HepG2 (cell line): ENCODE measurements at regions not wholly inside any gene's neighbourhood (a gene's known extent, or its start where the extent isn't known, plus 50 kb on each side); places are given as distances from the start of the nearest gene placed in this dataset.

Experiments used
- ATAC-seq: fragments of 200-7000 bp; cut with Tn5 transposase; 3 replicates; pipeline ENCODE4 v1.9.1; 2020; ENCODE audit warnings: mild to moderate bottlenecking, moderate library complexity
- BruUV-seq: library from RNA; stranded (reverse); fragments of 400-500 nt; replicated peaks from 2 replicates; lab custom pipeline; 2021; lab: Mats Ljungman, UMichigan
- CTCF ChIA-PET: fragments of 300-600 bp; formaldehyde crosslinking; extraction: SDS; loops from one replicate; lab custom pipeline; 2021; ENCODE audit warnings: low total read pairs, inconsistent platforms, low intra/inter-chr PET ratio; lab: Yijun Ruan, JAX
- POLR2A ChIA-PET: fragments of 350-600 bp; sonication (Branson Sonifier 250); formaldehyde crosslinking; loops from one replicate; lab custom pipeline; 2020; ENCODE audit warnings: antibody characterized with exemption, inconsistent platforms; lab: Yijun Ruan, JAX
- DNase-seq: peaks from one replicate; pipeline ENCODE4 v3.0.0-alpha.2; 2015; ENCODE audit warnings: low spot score
- FAIRE-seq: peaks from 3 replicates; lab custom pipeline; 2011; peaks lifted over from hg19 to GRCh38; lab: Jason Lieb, UNC
- H2AFZ ChIP-seq: one replicate; pipeline ENCODE4 v1.6.1; 2011; ENCODE audit warnings: low read length, inconsistent platforms
- H3K27ac ChIP-seq: fragments of 300-600 bp; 3 replicates; pipeline ENCODE4 v1.8.0; 2011; ENCODE audit warnings: mixed run types, mild to moderate bottlenecking, mixed read lengths, low read length, inconsistent platforms; ENCODE audit not compliant: insufficient read depth; ENCODE audit errors: extremely low read length
- H3K27me3 ChIP-seq, 2 experiments: fragments of 200-600 bp in 1 of 2; 2 replicates in 1 of 2; 3 replicates in 1 of 2; pipeline versions ENCODE4 v1.6.0 to v1.8.0; 2011; ENCODE audit warnings: low read length in 2 of 2, mild to moderate bottlenecking in 2 of 2, moderate library complexity in 2 of 2, inconsistent platforms in 1 of 2; ENCODE audit not compliant: insufficient read depth in 2 of 2, control insufficient read depth in 1 of 2
- H3K36me3 ChIP-seq, 2 experiments: fragments of 200-600 bp in 1 of 2; replicated peaks in 1 of 2; 2 replicates in 1 of 2; 3 replicates in 1 of 2; pipeline versions ENCODE4 v1.5.1 to v1.8.0; 2011; ENCODE audit warnings: low read length in 2 of 2, inconsistent platforms in 1 of 2; ENCODE audit not compliant: insufficient read depth in 2 of 2, control insufficient read depth in 1 of 2
- H3K4me1 ChIP-seq: 2 replicates; pipeline ENCODE4 v1.5.1; 2012; ENCODE audit warnings: low read length, inconsistent platforms; ENCODE audit not compliant: insufficient read depth
- H3K4me2 ChIP-seq: 2 replicates; pipeline ENCODE4 v1.6.0; 2011; ENCODE audit warnings: low read depth, low read length, inconsistent platforms
- H3K4me3 ChIP-seq, 3 experiments: fragments of 200-600 bp in 1 of 3; sonication (generic), shearing (Covaris generic) in 1 of 3; replicated peaks in 1 of 3; 2 replicates each; pipeline ENCODE4 v1.5.1; 2011 to 2016; ENCODE audit warnings: low read length in 3 of 3, inconsistent platforms in 2 of 3, low read depth in 2 of 3, mild to moderate bottlenecking in 2 of 3, control low read depth in 1 of 3, mixed read lengths in 1 of 3; ENCODE audit not compliant: insufficient read depth in 1 of 3
- H3K79me2 ChIP-seq: one replicate; pipeline ENCODE4 v1.6.1; 2011; ENCODE audit warnings: low read length, inconsistent platforms; ENCODE audit not compliant: insufficient read depth
- H3K9ac ChIP-seq: 2 replicates; pipeline ENCODE4 v1.6.0; 2011; ENCODE audit warnings: mild to moderate bottlenecking, low read depth, low read length, inconsistent platforms; ENCODE audit not compliant: insufficient read depth
- H3K9me3 ChIP-seq: 2 replicates; pipeline ENCODE4 v1.5.1; 2012; ENCODE audit warnings: mild to moderate bottlenecking, low read length
- H4K20me1 ChIP-seq: 2 replicates; pipeline ENCODE4 v1.6.0; 2011; ENCODE audit warnings: inconsistent platforms, mild to moderate bottlenecking, low read length, moderate library complexity; ENCODE audit not compliant: insufficient read depth
- AHDC1 ChIP-seq: sonication (generic); formaldehyde crosslinking; IDR thresholded peaks from 2 replicates; pipeline ENCODE4 v1.5.1; 2020; ENCODE audit warnings: mild to moderate bottlenecking, missing genetic modification reagents, borderline replicate concordance
- CEBPB ChIP-seq: IDR thresholded peaks from 2 replicates; pipeline ENCODE4 v1.6.1; 2011; ENCODE audit warnings: low read depth, low read length, improper control_type of control experiment, borderline replicate concordance
- EP300 ChIP-seq, 3 experiments: sonication (generic) in 1 of 3; formaldehyde crosslinking in 1 of 3; IDR thresholded peaks; 2 replicates each; pipeline versions ENCODE4 v1.5.1 to v1.6.1; 2011 to 2020; ENCODE audit warnings: low read depth in 2 of 3, low read length in 2 of 3, borderline replicate concordance in 1 of 3, improper control_type of control experiment in 1 of 3, mild to moderate bottlenecking in 1 of 3, missing genetic modification reagents in 1 of 3, moderate library complexity in 1 of 3
- HNF4A ChIP-seq: sonication (generic); formaldehyde crosslinking; IDR thresholded peaks from 2 replicates; pipeline ENCODE4 v1.4.0; 2020; ENCODE audit warnings: missing genetic modification reagents
- HNF4G ChIP-seq, 2 experiments: sonication (generic) in 1 of 2; formaldehyde crosslinking in 1 of 2; IDR thresholded peaks; 2 replicates each; pipeline versions ENCODE4 v1.4.0 to v1.6.1; 2011 to 2020; ENCODE audit warnings: borderline replicate concordance in 2 of 2, low read depth in 2 of 2, mild to moderate bottlenecking in 2 of 2, low read length in 1 of 2, missing genetic modification reagents in 1 of 2, moderate library complexity in 1 of 2
- PAXIP1 ChIP-seq: sonication (generic); formaldehyde crosslinking; conservative IDR thresholded peaks from 2 replicates; pipeline ENCODE4 v1.4.0; 2020; ENCODE audit warnings: mild to moderate bottlenecking, missing genetic modification reagents, moderate library complexity
- PHF5A ChIP-seq: IDR thresholded peaks from one replicate; pipeline ENCODE4 v1.6.1; 2018; ENCODE audit warnings: low read depth, missing genetic modification reagents; ENCODE audit not compliant: unreplicated experiment
- ZNF44 ChIP-seq: sonication (generic); formaldehyde crosslinking; IDR thresholded peaks from 2 replicates; pipeline ENCODE4 v1.5.1; 2020; ENCODE audit warnings: mild to moderate bottlenecking, missing genetic modification reagents
- ZNF83 ChIP-seq: sonication (generic); formaldehyde crosslinking; IDR thresholded peaks from 2 replicates; pipeline ENCODE4 v1.4.0; 2020; ENCODE audit warnings: missing genetic modification reagents, mild to moderate bottlenecking, borderline replicate concordance
- WGBS: methylation state at CpG from one replicate; pipeline ENCODE4 v1.1.6; 2017; ENCODE audit warnings: low lambda C conversion rate; 5-methylcytosine and 5-hydroxymethylcytosine counted together
- in situ Hi-C: cut with HindIII; loops from 2 replicates; pipeline ENCODE4 v1.10.0; 2017; ENCODE audit warnings: low pct_unique_long_range_greater_than_20kb; ENCODE audit not compliant: extremely low pct_ligation_motif_present
- intact Hi-C: fragments of 100-400 bp; cut with micrococcal nuclease; formaldehyde crosslinking; loops from one replicate; pipeline ENCODE4 v1.10.0; 2022; ENCODE audit not compliant: unreplicated experiment

GRCh38 chr18:2171840-2172625 is 399.3 kb downstream of the METTL4 start:
- Histone ChIP-seq H3K79me2 (no peaks in the 10 kb centered on the region), H3K4me2 (peak overlapping the region; percentile 25), H2AFZ (no peak overlapping the region), H4K20me1 (no peaks in the 10 kb centered on the region), H3K4me3 (no peak overlapping the region), H3K27me3 (no peaks in the 10 kb centered on the region; a peak in 1 of 5 replicates), H3K36me3 (no peaks in the 10 kb centered on the region), H3K4me1 (peaks cover 37% of the 10 kb centered on the region), H3K9me3 (no peaks in the 10 kb centered on the region), H3K27ac (no peak overlapping the region), H3K9ac (no peak overlapping the region)
- FAIRE-seq: peak; percentile 4
- no TSS peak for BruUV-seq
- peak; percentile 96 for ATAC-seq
- peak; percentile 12 for DNase-seq
- in situ Hi-C loops (no loop called here), intact Hi-C loops (no loop called here)
- ChIA-PET CTCF (no interaction called here), POLR2A (no interaction called here)
- TF ChIP-seq AHDC1 (CRISPR knock-in tag): 0 out of 2 replicates have a peak, but pooled peaks have one; percentile 40
- peak in 1 of 2 experiments; percentile 27; a peak in 1 of 4 replicates for TF ChIP-seq EP300 (IDR thresholded peaks at IDR 0.05; ENCODE audit: low read depth in 2 of 2, low read length in 2 of 2)
- TF ChIP-seq EP300 (CRISPR knock-in tag; IDR thresholded peaks at IDR 0.05; ENCODE audit: borderline replicate concordance): no peak
- TF ChIP-seq PHF5A (CRISPR knock-in tag): no peak
- no peak for TF ChIP-seq ZNF83 (CRISPR knock-in tag)
- peak; percentile 63 for TF ChIP-seq HNF4A
- 0 out of 2 replicates have a peak, but pooled peaks have one; percentile 14 for TF ChIP-seq CEBPB
- peak; percentile 37; the same call in 1 of the 2 replicates for TF ChIP-seq HNF4G (IDR thresholded peaks at IDR 0.05; ENCODE audit: borderline replicate concordance, low read depth, low read length)
- TF ChIP-seq HNF4G (CRISPR knock-in tag; IDR thresholded peaks at IDR 0.05; ENCODE audit: borderline replicate concordance, low read depth): no peak
- peak; percentile 95; the same call in 1 of the 2 replicates for TF ChIP-seq ZNF44 (CRISPR knock-in tag)
- TF ChIP-seq PAXIP1: 0 out of 2 replicates have a peak, but pooled peaks have one; percentile 19
- WGBS: 5% methylated on average over 5 of the region's 5 CpGs
